ENCODE measurements at regions not wholly inside any gene's neighbourhood (a gene's known extent, or its start where the extent isn't known, plus 50 kb on each side); places are given as distances from the start of the nearest gene placed in this dataset.

DNA sequence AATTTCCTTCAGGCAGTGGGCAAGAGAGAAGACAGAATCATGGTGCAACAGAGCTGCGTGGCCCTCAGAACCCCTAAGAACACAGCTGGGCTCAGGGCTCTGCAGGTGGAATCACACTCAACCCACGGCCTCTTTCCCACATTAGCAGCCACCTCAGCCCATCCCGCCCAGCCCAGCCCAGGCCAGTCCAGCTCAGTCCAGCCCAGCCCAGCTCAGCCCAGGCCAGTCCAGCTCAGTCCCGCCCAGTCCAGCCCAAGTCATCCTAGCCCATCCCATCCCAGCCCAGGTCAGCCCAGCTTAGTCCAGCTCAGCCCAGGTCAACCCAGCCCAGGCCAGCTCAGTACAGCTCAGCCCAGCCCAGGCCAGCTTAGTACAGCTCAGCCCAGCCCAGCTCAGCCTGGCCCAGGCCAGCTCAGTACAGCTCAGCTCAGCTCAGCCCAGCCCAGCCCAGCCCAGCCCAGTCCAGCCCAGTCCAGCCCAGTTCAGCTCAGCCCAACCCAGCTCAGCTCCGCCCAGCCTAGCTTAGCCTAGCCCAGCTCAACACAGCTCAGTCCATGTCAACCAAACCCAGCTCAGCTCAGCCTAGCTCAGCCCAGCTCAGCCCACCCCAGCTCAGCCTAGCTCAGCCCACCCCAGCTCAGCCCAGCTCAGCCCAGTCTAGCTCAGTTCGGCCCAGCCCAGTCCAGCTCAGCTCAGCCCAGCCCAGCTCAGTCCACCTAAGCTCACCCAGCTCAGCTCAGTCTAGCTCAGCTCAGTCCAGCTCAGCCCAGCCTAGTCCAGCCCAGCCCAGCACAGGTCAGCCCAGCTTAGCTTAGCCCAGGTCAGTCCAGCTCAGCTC lies 183.1 kb downstream of the TMEM121 start:
- WGBS (ENCODE audit: missing lambda C conversion rate) = 53% methylated on average over 3 of the region's 6 CpGs
- Histone ChIP-seq H3K4me2 (no peak overlapping the region), H3K9me3 (no peaks in the 10 kb centered on the region; the same call in 2 of the 3 replicates), H3K4me1 (no peaks in the 10 kb centered on the region), H3K4me3 (no peak overlapping the region), H3K27ac (no peak overlapping the region)
- CTCF ChIA-PET = no interaction called here
- TF ChIP-seq FOSL2 (IDR thresholded peaks at IDR 0.05) (no peak), FOSL2 (CRISPR knock-in tag; IDR thresholded peaks at IDR 0.05) (no peak), ESRRA (IDR thresholded peaks at IDR 0.05; ENCODE audit: borderline replicate concordance, low read length) (no peak), RCOR1 (IDR thresholded peaks at IDR 0.05; ENCODE audit: low read depth, low read length) (no peak), ZSCAN20 (CRISPR knock-in tag; IDR thresholded peaks at IDR 0.05) (no peak), MAFK (IDR thresholded peaks at IDR 0.05; ENCODE audit: partially characterized antibody) (no peak), POLR2AphosphoS2 (conservative IDR thresholded peaks at IDR 0.05; ENCODE audit: low read length) (no peak)
- TF ChIP-seq, protein P1, sequence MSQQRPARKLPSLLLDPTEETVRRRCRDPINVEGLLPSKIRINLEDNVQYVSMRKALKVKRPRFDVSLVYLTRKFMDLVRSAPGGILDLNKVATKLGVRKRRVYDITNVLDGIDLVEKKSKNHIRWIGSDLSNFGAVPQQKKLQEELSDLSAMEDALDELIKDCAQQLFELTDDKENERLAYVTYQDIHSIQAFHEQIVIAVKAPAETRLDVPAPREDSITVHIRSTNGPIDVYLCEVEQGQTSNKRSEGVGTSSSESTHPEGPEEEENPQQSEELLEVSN (IDR thresholded peaks at IDR 0.05; ENCODE audit: borderline replicate concordance, low read depth) = no peak
- TF ChIP-seq, protein P2, sequence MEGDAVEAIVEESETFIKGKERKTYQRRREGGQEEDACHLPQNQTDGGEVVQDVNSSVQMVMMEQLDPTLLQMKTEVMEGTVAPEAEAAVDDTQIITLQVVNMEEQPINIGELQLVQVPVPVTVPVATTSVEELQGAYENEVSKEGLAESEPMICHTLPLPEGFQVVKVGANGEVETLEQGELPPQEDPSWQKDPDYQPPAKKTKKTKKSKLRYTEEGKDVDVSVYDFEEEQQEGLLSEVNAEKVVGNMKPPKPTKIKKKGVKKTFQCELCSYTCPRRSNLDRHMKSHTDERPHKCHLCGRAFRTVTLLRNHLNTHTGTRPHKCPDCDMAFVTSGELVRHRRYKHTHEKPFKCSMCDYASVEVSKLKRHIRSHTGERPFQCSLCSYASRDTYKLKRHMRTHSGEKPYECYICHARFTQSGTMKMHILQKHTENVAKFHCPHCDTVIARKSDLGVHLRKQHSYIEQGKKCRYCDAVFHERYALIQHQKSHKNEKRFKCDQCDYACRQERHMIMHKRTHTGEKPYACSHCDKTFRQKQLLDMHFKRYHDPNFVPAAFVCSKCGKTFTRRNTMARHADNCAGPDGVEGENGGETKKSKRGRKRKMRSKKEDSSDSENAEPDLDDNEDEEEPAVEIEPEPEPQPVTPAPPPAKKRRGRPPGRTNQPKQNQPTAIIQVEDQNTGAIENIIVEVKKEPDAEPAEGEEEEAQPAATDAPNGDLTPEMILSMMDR (IDR thresholded peaks at IDR 0.05) = no peak
- TF ChIP-seq, protein P3, sequence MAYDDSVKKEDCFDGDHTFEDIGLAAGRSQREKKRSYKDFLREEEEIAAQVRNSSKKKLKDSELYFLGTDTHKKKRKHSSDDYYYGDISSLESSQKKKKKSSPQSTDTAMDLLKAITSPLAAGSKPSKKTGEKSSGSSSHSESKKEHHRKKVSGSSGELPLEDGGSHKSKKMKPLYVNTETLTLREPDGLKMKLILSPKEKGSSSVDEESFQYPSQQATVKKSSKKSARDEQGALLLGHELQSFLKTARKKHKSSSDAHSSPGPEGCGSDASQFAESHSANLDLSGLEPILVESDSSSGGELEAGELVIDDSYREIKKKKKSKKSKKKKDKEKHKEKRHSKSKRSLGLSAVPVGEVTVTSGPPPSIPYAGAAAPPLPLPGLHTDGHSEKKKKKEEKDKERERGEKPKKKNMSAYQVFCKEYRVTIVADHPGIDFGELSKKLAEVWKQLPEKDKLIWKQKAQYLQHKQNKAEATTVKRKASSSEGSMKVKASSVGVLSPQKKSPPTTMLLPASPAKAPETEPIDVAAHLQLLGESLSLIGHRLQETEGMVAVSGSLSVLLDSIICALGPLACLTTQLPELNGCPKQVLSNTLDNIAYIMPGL (CRISPR knock-in tag; IDR thresholded peaks at IDR 0.05; ENCODE audit: borderline replicate concordance) = no peak
- ATAC-seq (peak; percentile 7 to 20; a peak in 3 of 6 replicates), DNase-seq (ENCODE audit: low read depth in 1 of 2, low spot score in 1 of 2) (no peak), FAIRE-seq (no peak)
- POLR2A ChIA-PET = no interaction called here

DNA sequence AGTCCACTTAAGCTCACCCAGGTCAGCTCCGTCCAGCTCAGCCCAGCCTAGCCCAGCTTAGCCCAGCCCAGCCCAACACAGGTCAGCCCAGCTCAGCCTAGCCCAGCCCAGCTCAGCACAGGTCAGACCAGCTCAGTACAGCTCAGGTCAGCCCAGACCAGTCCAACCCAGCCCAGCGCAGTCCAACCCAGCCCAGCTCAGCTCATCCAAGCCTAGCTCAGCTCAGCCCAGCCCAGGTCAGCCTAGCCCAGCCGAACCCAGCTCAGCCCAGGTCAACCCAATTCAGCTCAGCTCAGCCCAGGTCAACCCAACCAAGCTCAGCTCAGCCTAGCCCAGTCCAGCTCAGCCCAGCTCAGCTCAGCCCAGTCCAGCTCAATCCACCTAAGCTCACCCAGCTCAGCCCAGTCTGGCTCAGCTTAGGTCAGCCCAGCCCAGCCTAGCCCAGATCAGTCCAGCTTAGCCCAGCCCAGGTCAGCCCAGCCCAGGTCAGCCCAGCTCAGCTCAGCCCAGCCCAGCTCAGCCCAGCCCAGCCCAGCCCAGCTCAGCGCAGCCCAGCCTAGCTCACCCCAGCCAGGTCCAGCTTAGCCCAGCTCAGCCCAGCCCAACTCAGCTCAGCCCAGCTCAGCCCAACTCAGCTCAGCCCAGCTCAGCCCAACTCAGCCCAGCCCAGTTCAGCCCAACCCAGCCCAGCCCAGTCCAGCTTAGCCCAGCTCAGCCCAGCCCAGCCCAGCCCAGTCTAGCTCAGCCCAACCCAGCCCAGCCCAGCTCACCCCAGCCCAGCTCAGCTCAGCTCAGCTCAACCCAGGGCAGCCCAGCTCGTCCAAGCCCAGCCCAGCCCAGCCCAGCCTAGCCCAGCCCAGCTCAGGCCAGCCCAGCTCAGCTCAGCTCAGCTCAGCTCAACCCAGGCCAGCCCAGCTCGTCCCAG lies 184.0 kb downstream of the TMEM121 start:
- H3K27ac ChIP-seq = no peak overlapping the region
- H3K4me1 ChIP-seq = no peaks in the 10 kb centered on the region
- no peak for DNase-seq (ENCODE audit: low read depth in 1 of 2, low spot score in 1 of 2)
- WGBS (ENCODE audit: missing lambda C conversion rate) = 71% methylated on average over 2 of the region's 6 CpGs
- no peak overlapping the region for H3K4me2 ChIP-seq
- ATAC-seq = no peak
- FAIRE-seq = no peak
- CTCF ChIA-PET = interaction anchor here (0.6 kb wide), 1 partner anchor 234 kb away, joined by 3 read pairs; no protein-coding TSS in a partner anchor
- H3K9me3 ChIP-seq = no peaks in the 10 kb centered on the region; the same call in 2 of the 3 replicates
- POLR2A ChIA-PET = no interaction called here
- no peak overlapping the region for H3K4me3 ChIP-seq
- TF ChIP-seq CHD4 (IDR thresholded peaks at IDR 0.05; ENCODE audit: borderline replicate concordance) = no peak
- TF ChIP-seq, protein P4, sequence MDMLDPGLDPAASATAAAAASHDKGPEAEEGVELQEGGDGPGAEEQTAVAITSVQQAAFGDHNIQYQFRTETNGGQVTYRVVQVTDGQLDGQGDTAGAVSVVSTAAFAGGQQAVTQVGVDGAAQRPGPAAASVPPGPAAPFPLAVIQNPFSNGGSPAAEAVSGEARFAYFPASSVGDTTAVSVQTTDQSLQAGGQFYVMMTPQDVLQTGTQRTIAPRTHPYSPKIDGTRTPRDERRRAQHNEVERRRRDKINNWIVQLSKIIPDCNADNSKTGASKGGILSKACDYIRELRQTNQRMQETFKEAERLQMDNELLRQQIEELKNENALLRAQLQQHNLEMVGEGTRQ (IDR thresholded peaks at IDR 0.05) = no peak
- no peak for TF ChIP-seq ESRRA (IDR thresholded peaks at IDR 0.05; ENCODE audit: borderline replicate concordance, low read length)
- TF ChIP-seq, protein P5, sequence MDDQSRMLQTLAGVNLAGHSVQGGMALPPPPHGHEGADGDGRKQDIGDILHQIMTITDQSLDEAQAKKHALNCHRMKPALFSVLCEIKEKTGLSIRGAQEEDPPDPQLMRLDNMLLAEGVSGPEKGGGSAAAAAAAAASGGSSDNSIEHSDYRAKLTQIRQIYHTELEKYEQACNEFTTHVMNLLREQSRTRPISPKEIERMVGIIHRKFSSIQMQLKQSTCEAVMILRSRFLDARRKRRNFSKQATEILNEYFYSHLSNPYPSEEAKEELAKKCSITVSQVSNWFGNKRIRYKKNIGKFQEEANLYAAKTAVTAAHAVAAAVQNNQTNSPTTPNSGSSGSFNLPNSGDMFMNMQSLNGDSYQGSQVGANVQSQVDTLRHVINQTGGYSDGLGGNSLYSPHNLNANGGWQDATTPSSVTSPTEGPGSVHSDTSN (IDR thresholded peaks at IDR 0.05) = no peak
- TF ChIP-seq JUNB (IDR thresholded peaks at IDR 0.05) = no peak
- TF ChIP-seq, protein P6, sequence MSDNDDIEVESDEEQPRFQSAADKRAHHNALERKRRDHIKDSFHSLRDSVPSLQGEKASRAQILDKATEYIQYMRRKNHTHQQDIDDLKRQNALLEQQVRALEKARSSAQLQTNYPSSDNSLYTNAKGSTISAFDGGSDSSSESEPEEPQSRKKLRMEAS (IDR thresholded peaks at IDR 0.05) = no peak
- TF ChIP-seq, protein P1 (IDR thresholded peaks at IDR 0.05; ENCODE audit: borderline replicate concordance, low read depth) = no peak
- no peak for TF ChIP-seq ZFP36 (IDR thresholded peaks at IDR 0.05; ENCODE audit: borderline replicate concordance, partially characterized antibody)
- TF ChIP-seq FOSL2 (IDR thresholded peaks at IDR 0.05) = no peak
- no peak for TF ChIP-seq FOSL2 (CRISPR knock-in tag; IDR thresholded peaks at IDR 0.05)
- TF ChIP-seq, protein P7, sequence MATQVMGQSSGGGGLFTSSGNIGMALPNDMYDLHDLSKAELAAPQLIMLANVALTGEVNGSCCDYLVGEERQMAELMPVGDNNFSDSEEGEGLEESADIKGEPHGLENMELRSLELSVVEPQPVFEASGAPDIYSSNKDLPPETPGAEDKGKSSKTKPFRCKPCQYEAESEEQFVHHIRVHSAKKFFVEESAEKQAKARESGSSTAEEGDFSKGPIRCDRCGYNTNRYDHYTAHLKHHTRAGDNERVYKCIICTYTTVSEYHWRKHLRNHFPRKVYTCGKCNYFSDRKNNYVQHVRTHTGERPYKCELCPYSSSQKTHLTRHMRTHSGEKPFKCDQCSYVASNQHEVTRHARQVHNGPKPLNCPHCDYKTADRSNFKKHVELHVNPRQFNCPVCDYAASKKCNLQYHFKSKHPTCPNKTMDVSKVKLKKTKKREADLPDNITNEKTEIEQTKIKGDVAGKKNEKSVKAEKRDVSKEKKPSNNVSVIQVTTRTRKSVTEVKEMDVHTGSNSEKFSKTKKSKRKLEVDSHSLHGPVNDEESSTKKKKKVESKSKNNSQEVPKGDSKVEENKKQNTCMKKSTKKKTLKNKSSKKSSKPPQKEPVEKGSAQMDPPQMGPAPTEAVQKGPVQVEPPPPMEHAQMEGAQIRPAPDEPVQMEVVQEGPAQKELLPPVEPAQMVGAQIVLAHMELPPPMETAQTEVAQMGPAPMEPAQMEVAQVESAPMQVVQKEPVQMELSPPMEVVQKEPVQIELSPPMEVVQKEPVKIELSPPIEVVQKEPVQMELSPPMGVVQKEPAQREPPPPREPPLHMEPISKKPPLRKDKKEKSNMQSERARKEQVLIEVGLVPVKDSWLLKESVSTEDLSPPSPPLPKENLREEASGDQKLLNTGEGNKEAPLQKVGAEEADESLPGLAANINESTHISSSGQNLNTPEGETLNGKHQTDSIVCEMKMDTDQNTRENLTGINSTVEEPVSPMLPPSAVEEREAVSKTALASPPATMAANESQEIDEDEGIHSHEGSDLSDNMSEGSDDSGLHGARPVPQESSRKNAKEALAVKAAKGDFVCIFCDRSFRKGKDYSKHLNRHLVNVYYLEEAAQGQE (IDR thresholded peaks at IDR 0.05) = no peak
- TF ChIP-seq, protein P8, sequence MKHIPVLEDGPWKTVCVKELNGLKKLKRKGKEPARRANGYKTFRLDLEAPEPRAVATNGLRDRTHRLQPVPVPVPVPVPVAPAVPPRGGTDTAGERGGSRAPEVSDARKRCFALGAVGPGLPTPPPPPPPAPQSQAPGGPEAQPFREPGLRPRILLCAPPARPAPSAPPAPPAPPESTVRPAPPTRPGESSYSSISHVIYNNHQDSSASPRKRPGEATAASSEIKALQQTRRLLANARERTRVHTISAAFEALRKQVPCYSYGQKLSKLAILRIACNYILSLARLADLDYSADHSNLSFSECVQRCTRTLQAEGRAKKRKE (CRISPR knock-in tag; IDR thresholded peaks at IDR 0.05; ENCODE audit: low read depth) = no peak
- no peak for TF ChIP-seq POLR2AphosphoS2 (conservative IDR thresholded peaks at IDR 0.05; ENCODE audit: low read length)
- no peak for TF ChIP-seq NR3C1 (IDR thresholded peaks at IDR 0.05)
- no peak for TF ChIP-seq HDAC2 (IDR thresholded peaks at IDR 0.05)
